Spleen (tissue), 11 donors: ENCODE measurements at regions not wholly inside any gene's neighbourhood (a gene's known extent, or its start where the extent isn't known, plus 50 kb on each side); places are given as distances from the start of the nearest gene placed in this dataset.

Experiments used
- DNase-seq: peaks from one replicate; pipeline ENCODE4 v3.0.0-alpha.2; 2020
- H3K27ac ChIP-seq, 8 donors: fragments of 200-600 bp; sonication (generic) in 7 of 8; 1 replicate in 4 of 8; 2 replicates in 4 of 8; pipeline versions ENCODE4 v1.5.0 to v1.8.0; 2016 to 2021; ENCODE audit warnings: inconsistent platforms in 4 of 8, mild to moderate bottlenecking in 4 of 8, moderate library complexity in 1 of 8
- H3K27me3 ChIP-seq, 7 donors: fragments of 200-600 bp; sonication (generic) in 6 of 7; replicated peaks in 1 of 7; 1 replicate in 4 of 7; 2 replicates in 3 of 7; pipeline versions ENCODE4 v1.5.0 to v1.8.0; 2016 to 2021; ENCODE audit warnings: inconsistent platforms in 3 of 7, mild to moderate bottlenecking in 1 of 7
- H3K36me3 ChIP-seq, 6 donors: fragments of 200-600 bp; sonication (generic) in 5 of 6; 1 replicate in 4 of 6; 2 replicates in 2 of 6; pipeline versions ENCODE4 v1.5.0 to v1.8.0; 2016 to 2021; ENCODE audit warnings: inconsistent platforms in 2 of 6
- H3K4me1 ChIP-seq, 6 donors: fragments of 200-600 bp; sonication (generic) in 5 of 6; 1 replicate in 3 of 6; 2 replicates in 3 of 6; pipeline versions ENCODE4 v1.5.0 to v1.8.0; 2016 to 2021; ENCODE audit warnings: inconsistent platforms in 3 of 6
- H3K4me3 ChIP-seq, 8 donors: fragments of 200-600 bp; sonication (generic) in 7 of 8; 1 replicate in 4 of 8; 2 replicates in 4 of 8; pipeline versions ENCODE4 v1.5.0 to v1.8.0; 2016 to 2021; ENCODE audit warnings: inconsistent platforms in 4 of 8, mild to moderate bottlenecking in 4 of 8, moderate library complexity in 2 of 8
- H3K9me3 ChIP-seq, 8 donors: fragments of 200-600 bp; sonication (generic) in 7 of 8; 1 replicate in 4 of 8; 2 replicates in 4 of 8; pipeline versions ENCODE4 v1.5.0 to v1.8.0; 2016 to 2021; ENCODE audit warnings: inconsistent platforms in 4 of 8
- CTCF ChIP-seq, 11 experiments: fragments of 200-600 bp in 7 of 11; fragments of 450-650 bp in 4 of 11; sonication (generic) in 4 of 11; IDR thresholded peaks in 8 of 11; conservative IDR thresholded peaks in 3 of 11; 1 replicate in 7 of 11; 2 replicates in 4 of 11; pipeline versions ENCODE4 v1.4.0 to v1.8.0; 2016 to 2021; ENCODE audit warnings: antibody characterized with exemption in 11 of 11, inconsistent platforms in 4 of 11, mild to moderate bottlenecking in 1 of 11
- POLR2A ChIP-seq, 3 donors: fragments of 450-650 bp; IDR thresholded peaks; one replicate each; pipeline ENCODE4 v1.5.1; 2017; ENCODE audit warnings: antibody characterized with exemption in 3 of 3, mild to moderate bottlenecking in 1 of 3
- POLR2AphosphoS5 ChIP-seq, 3 donors: sonication (generic); formaldehyde crosslinking; IDR thresholded peaks; one replicate each; pipeline ENCODE4 v1.5.1; 2017; ENCODE audit warnings: antibody characterized with exemption in 3 of 3
- WGBS, 5 donors: extraction: QIAGEN DNeasy Blood & Tissue Kit in 3 of 5; methylation state at CpG; one replicate each; pipeline versions ENCODE4 v1.1.5 to v1.1.7; 2013 to 2018; 5-methylcytosine and 5-hydroxymethylcytosine counted together
- intact Hi-C: fragments of 100-400 bp; cut with DNase I; formaldehyde crosslinking; loops from one replicate; pipeline ENCODE4 v1.15.0; 2023; ENCODE audit warnings: low total_unique reads
- donor health status: healthy with polysubstance abuse.
- donor health status: DM: no; HTN: no; CAD: no; lungs with moderate emphysema.
- donor health status: DM: no; HTN: no; CAD: no.
- donor health status: Bipolar disorder and iron deficiency.
- donor health status: healthy.
- donor health status: DM: no; HTN: no; CAD: no.
- donor health status: DM: yes; HTN: yes; CAD: no.

DNA sequence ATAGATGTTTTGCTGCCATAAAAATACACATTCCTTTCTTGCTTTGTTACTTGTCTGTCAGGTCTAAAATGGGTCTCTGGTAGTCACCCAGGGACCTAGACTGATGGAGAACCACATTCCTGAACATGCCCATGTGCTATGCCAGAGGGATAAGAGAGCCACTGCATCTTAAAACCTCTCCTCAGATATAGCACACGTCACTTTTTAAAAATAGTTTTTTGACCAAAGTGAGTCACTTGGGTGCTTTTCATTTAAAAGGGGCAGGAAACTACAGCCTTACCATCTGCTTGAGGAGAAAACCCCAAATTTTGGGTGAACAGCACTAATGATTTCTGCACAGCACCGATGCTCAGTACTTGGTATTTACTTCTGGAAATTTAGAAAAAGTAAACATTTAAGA is 197.8 kb downstream of the OGFRL1 start:
- intact Hi-C loops = no loop called here
- no peak overlapping the region for H3K4me3 ChIP-seq
- 51 to 87% (median 72%) methylated on average over 2 of the region's 2 CpGs for WGBS, 5 donors
- H3K36me3 ChIP-seq = no peaks in the 10 kb centered on the region
- DNase-seq = no peak
- no peak overlapping the region for H3K27ac ChIP-seq
- H3K27me3 ChIP-seq = no peaks in the 10 kb centered on the region
- peaks cover 0 to 1% (median 0%) of the 10 kb centered on the region in 6 donors for H3K4me1 ChIP-seq
- H3K9me3 ChIP-seq = no peaks in the 10 kb centered on the region
- no peak for TF ChIP-seq CTCF (IDR thresholded peaks at IDR 0.05 in 8 of 11, conservative IDR thresholded peaks at IDR 0.05 in 3 of 11)
- TF ChIP-seq POLR2A (IDR thresholded peaks at IDR 0.05) = no peak
- TF ChIP-seq POLR2AphosphoS5 (IDR thresholded peaks at IDR 0.05) = no peak

GRCh38 chr6:71488186-71488585 is 199.6 kb downstream of the OGFRL1 start:
- no peaks in the 10 kb centered on the region for H3K27me3 ChIP-seq
- H3K27ac ChIP-seq = no peak overlapping the region
- no peaks in the 10 kb centered on the region for H3K9me3 ChIP-seq
- H3K36me3 ChIP-seq = no peaks in the 10 kb centered on the region
- no peak for DNase-seq
- 27 to 48% (median 41%) methylated on average over 4 of the region's 4 CpGs for WGBS, 5 donors
- no peak overlapping the region for H3K4me3 ChIP-seq
- H3K4me1 ChIP-seq = no peaks in the 10 kb centered on the region
- no peak for TF ChIP-seq CTCF (IDR thresholded peaks at IDR 0.05 in 8 of 11, conservative IDR thresholded peaks at IDR 0.05 in 3 of 11)
- TF ChIP-seq POLR2A (IDR thresholded peaks at IDR 0.05) = no peak
- no peak for TF ChIP-seq POLR2AphosphoS5 (IDR thresholded peaks at IDR 0.05)
- intact Hi-C loops = no loop called here

- WGBS, 5 donors = 19 to 55% (median 24%) methylated on average over 3 of the region's 3 CpGs
- intact Hi-C loops = no loop called here
- no peaks in the 10 kb centered on the region for H3K36me3 ChIP-seq
- H3K4me1 ChIP-seq = peaks cover 0 to 1% (median 0%) of the 10 kb centered on the region in 6 donors
- no peak for DNase-seq
- no peaks in the 10 kb centered on the region for H3K27me3 ChIP-seq
- H3K27ac ChIP-seq = no peak overlapping the region
- no peaks in the 10 kb centered on the region for H3K9me3 ChIP-seq
- TF ChIP-seq POLR2A (IDR thresholded peaks at IDR 0.05) (no peak), CTCF (IDR thresholded peaks at IDR 0.05 in 8 of 11, conservative IDR thresholded peaks at IDR 0.05 in 3 of 11) (no peak), POLR2AphosphoS5 (IDR thresholded peaks at IDR 0.05) (no peak)
- no peak overlapping the region for H3K4me3 ChIP-seq
Observed at GRCh38 chr6:71489736-71490135, 201.1 kb downstream of the OGFRL1 start.

- WGBS, 5 donors = 75 to 95% (median 86%) methylated on average over 5 of the region's 5 CpGs
- Histone ChIP-seq H3K4me1 (peaks cover 0 to 13% (median 7%) of the 10 kb centered on the region in 6 donors), H3K36me3 (no peaks in the 10 kb centered on the region), H3K4me3 (no peak overlapping the region), H3K27ac (no peak overlapping the region), H3K9me3 (no peaks in the 10 kb centered on the region), H3K27me3 (no peaks in the 10 kb centered on the region)
- DNase-seq = no peak
- intact Hi-C loops = no loop called here
- no peak for TF ChIP-seq POLR2A (IDR thresholded peaks at IDR 0.05)
- no peak for TF ChIP-seq POLR2AphosphoS5 (IDR thresholded peaks at IDR 0.05)
- TF ChIP-seq CTCF (IDR thresholded peaks at IDR 0.05 in 8 of 11, conservative IDR thresholded peaks at IDR 0.05 in 3 of 11) = no peak
Observed at GRCh38 chr6:71490876-71491275, 202.3 kb downstream of the OGFRL1 start.
